Glomerular visceral epithelial cell (primary cell): ENCODE measurements at regions not wholly inside any gene's neighbourhood (a gene's known extent, or its start where the extent isn't known, plus 50 kb on each side); places are given as distances from the start of the nearest gene placed in this dataset.
"Not testable (repeated sequence)": the region's sequence is repeated elsewhere in the genome, so short reads cannot be mapped to it uniquely, and the experiment has no call there.

Experiments
- DNase-seq: peaks from one replicate; pipeline ENCODE4 v3.0.0-alpha.2; 2016; ENCODE audit errors: extremely low spot score

DNA sequence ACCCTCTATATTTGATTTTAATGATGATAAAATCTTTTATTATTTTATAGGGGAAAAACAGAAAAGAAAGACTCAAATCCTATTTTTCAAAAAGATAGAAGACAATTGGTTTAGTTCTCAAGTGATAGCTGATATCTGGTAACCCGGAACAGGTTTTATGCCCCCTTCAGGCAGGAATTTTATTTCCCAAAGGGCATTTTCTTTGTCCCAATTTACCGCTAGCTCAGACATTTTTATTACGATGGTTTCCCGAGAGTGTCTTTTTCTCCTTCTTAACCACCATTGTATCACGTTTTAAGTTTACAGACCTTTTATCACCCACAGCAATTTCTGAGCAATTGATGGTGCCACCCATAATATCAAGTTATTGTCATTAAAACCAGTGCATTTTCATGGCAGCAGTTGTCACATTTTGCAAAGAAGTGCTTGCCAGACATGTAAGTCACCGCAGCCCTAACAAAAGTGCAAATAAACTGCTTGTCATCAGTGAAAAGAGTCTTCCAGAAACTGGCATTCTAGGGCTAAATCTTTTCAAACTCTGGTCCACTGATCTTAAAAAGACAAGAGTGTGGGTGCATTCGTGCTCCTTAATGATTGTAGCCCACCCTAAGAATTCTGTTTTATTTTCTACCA, 204.8 kb upstream of the VCX start:
- DNase-seq: no peak

DNA sequence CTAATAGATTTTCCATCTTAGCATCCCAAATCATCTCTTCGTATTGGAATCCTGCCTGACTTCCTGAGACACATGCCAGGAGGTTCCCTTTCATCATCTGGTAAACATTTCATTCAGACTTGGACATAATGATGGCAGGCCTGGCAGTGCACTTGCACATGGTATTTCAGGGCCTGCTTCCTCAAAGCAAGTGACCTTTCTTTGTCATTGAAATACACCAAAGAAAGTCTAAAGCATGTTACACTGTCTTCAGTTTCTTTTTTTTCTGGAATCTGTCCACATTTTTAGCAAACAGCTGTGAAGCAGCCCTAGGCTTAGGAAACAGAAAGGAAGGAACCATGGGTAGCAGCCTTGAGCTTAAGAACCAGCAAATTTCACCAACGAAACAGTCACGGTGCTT, 205.9 kb upstream of the VCX start:
- no peak for DNase-seq

- DNase-seq: no peak
These were observed 207.4 kb upstream of the VCX start for GRCh38 chrX:7635604-7636003.

DNA sequence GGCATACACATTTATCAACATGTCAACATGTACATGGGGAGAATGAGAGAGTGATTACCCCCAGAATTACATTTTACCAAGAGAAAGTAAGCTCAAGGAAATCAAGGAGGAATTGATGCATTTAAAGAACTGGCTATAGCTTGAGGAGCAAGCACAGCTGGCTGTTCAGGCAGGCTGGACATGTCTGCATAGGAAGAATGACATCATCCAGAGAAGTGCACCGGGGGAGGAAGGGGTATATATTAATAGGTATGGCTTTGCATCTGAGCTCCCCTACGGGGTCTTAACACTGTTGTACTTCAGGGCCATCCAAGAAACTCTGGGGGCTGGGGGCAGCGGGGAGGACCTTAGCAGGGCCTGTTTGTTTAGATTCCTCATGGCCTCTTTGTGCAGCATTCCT, 222.4 kb upstream of the VCX start:
- DNase-seq: no peak

DNA sequence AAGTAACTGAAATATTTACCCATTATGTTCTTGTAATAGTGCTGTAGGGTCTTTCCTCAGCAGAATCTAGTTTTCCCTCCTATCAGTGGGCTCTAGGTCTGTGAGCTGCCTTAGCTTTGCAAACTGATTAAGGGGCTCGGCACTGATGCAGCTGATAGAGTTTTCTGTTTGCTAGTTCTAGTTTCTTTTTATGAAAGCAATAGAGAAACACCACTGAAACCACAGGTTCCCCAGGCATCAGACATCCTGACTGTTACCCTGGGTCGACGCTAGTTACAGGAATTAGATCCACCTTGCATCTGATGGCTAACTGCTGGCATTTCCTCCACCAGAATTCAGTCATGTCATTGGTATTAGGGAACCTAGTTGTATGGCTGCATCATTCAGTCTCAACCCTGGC, 225.0 kb upstream of the VCX start:
- no peak for DNase-seq

GRCh38 chrX:7614616-7615015, 228.4 kb upstream of the VCX start:
- DNase-seq: no peak

DNA sequence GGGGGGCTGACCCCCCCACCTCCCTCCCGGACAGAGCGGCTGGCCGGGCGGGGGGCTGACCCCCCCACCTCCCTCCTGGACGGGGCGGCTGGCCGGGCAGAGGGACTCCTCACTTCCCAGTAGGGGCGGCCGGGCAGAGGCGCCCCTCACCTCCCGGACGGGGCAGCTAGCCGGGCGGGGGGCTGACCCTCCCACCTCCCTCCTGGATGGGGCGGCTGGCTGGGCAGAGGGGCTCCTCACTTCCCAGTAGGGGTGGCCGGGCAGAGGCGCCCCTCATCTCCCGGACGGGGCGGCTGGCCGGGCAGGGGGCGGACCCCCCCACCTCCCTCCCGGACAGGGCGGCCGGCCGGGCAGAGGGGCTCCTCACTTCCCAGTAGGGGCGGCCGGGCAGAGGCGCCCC, 234.3 kb upstream of the VCX start:
- not testable (repeated sequence) for DNase-seq

DNA sequence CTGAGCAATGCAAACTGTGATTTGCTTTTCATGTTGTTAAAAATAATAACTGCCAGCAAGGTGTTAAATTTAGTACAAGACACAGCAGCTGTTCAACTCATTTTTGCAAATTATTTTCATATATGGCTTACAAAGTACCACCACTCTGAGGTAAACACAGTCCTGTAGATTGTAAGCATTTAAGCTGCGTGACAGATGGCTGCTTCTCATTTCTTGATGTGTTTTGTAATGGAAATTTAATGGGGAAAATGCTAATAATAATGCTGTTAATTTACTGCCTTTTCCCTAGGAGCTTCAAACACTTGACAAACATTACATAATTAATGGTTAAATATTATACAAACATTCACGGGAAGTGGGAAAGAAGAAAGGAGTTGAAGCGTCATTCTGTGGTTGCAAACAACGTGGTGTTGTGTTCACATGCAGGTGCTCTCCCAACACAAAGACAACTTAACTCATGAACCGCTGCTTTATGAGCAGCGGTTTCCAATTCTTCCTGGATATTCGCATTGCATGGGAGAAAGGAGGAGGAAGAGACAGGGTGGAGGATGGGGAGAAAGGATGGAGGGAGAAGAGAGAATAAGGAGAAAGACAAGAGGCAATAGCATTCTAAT, 236.8 kb upstream of the VCX start:
- DNase-seq: no peak

- DNase-seq: no peak
These were observed 239.6 kb upstream of the VCX start for GRCh38 chrX:7603387-7603786.

DNA sequence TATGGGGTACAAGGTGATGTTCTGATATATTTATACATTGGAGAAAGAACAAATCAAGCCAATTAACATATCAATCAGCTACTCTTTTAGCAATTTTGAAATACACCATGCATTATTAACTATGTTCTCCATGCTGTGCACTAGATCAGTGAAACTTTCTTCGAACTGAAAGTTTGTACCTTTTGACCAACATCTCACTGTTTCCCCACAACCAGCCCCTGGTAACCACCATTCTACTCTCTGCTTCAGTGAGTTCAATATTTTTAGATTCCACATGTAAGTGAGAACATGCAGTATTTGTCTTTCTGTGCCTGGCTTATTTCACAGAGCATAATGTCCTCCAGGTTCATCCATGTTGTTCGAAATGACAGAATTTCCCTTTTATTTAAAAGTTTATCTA, 246.1 kb upstream of the VCX start:
- DNase-seq: no peak

- not testable (repeated sequence) for DNase-seq
These were observed 249.6 kb upstream of the VCX start for GRCh38 chrX:7593370-7593769.

DNA sequence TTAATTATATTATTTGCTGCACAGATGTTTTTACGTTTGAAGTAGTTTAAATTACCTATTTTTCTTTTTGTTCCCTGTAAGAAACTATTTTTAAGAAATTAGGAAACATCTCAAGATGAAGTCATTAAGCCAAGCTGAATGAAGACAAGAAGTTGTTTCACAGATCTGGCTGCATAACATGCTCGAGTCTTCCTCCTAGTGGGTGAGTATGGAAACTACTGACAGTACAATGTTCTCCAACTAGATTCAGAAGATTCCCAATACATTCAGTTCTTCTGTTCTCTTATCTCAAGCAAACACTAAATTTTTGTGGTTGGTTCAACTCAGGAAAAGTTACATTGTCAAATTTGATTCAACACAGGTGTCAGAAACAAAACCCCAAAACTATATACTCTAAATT, 256.8 kb upstream of the VCX start:
- DNase-seq: no peak

DNA sequence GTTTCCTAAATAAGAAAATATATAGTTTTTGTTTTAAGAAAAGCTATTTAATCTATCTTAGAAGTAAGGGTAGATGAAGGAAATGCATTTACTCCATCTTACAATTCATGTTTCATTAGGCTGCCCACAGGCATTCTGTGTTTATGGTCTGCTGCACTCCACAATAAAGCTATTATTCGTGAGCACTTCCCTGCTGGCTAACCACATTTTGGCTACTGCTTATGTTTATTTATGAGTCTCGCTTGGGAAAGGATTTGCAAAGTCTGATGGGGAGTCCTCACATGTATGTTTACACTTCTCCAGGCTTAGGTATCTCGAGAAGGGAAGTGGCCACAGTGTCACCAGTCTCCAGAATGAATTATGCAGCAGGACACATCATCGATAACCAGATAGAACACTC, 260.8 kb upstream of the VCX start:
- DNase-seq: no peak

- DNase-seq: no peak
These were observed 262.8 kb upstream of the VCX start for GRCh38 chrX:7580127-7580526.

- DNase-seq: no peak
These were observed 268.6 kb upstream of the VCX start for GRCh38 chrX:7574325-7574724.

DNA sequence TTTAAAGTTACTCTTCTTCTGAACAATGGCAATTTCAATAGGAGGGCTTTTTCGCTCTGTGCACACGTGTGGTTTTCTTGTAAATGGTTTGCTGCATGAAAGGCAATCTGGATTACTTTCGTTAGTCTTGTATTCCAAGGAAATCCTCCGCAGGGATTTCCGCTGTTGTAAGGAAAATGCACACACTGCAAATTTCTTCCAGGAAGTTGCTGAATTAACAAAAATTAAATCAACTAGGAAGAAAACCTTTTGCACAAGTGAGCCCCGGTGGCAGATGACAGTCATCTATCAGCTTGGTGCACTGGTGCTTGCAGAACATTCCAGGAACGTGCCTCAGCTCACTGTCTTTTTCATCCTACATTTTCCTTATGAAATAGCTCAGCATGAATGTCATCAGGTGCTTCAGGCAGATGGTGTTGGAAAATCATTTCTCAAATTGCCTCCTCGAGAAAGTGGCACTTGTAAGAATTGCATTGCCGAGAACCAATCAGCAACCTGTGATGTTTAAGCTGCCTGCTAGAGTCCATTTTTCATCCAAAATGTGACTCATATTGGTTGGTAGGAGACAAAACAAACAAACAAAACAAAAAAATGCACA, 272.4 kb upstream of the VCX start:
- DNase-seq: no peak

GRCh38 chrX:7568597-7568996, 274.4 kb upstream of the VCX start:
- DNase-seq: no peak

DNA sequence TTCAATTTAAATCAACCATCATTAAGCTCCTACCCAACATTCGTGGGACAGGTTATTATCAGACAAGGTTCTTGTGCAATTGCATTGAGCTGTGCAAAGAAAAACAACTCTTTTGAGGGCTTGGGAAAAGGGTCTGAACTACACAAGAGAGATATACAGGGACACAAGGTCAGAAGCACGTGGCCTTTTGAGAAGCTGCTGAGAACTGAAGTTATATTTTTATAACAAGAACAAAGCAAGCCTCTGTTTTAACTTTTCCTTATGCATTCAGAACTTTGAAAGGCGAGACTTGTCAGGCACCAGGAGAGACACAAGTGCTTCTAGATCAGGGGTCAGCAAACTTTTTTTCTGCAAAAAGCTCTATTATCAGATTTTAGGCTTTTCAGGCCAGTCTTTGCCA, 274.8 kb upstream of the VCX start:
- DNase-seq: no peak

DNA sequence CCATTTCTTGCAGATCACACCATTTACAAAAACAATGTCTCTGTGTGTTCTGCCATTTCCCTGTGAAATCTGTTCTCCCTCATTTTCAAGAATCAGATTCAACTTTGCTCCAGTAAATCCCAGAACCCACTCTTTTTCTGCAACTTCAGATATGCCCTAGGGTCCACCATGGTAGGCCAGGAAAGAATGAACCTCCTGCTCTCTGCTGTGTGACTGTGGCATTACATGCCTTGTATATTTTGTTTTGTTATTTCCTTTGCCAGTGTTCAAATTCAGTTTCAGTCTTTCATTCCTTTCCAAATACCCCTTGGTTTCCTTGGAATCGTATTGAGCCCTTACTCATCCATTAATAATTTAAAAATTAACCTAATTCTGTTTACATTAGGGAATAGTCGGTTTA, 290.2 kb upstream of the VCX start:
- no peak for DNase-seq

- no peak for DNase-seq
These were observed 296.4 kb upstream of the VCX start for GRCh38 chrX:7546551-7547080.

- DNase-seq: no peak
These were observed 297.4 kb upstream of the VCX start for GRCh38 chrX:7545564-7545963.

GRCh38 chrX:7542587-7543380, 300.2 kb upstream of the VCX start:
- no peak for DNase-seq

- no peak for DNase-seq
These were observed 320.1 kb upstream of the VCX start for GRCh38 chrX:7522860-7523259.
